Gastrocnemius medialis (tissue), 4 donors: ENCODE measurements at regions not wholly inside any gene's neighbourhood (a gene's known extent, or its start where the extent isn't known, plus 50 kb on each side); places are given as distances from the start of the nearest gene placed in this dataset.

ENCODE experiments used
- CTCF ChIP-seq, 5 experiments: fragments of 450-650 bp in 3 of 5; fragments of 200-600 bp in 2 of 5; sonication (generic) in 2 of 5; IDR thresholded peaks in 4 of 5; conservative IDR thresholded peaks in 1 of 5; 1 replicate in 4 of 5; 2 replicates in 1 of 5; pipeline ENCODE4 v1.5.1; 2016 to 2019; ENCODE audit warnings: antibody characterized with exemption in 5 of 5, mild to moderate bottlenecking in 3 of 5, moderate library complexity in 3 of 5
- POLR2A ChIP-seq, 2 donors: fragments of 450-650 bp; IDR thresholded peaks; one replicate each; pipeline ENCODE4 v1.6.1; 2017; ENCODE audit warnings: antibody characterized with exemption in 2 of 2, mild to moderate bottlenecking in 2 of 2, moderate library complexity in 2 of 2

- TF ChIP-seq POLR2A (IDR thresholded peaks at IDR 0.05) (no peak), CTCF (IDR thresholded peaks at IDR 0.05 in 4 of 5, conservative IDR thresholded peaks at IDR 0.05 in 1 of 5) (no peak)
Observed at GRCh38 chr3:56879436-56880215, 77.9 kb upstream of the ARHGEF3 start.
